AG10803 (cell line): ENCODE measurements at regions not wholly inside any gene's neighbourhood (a gene's known extent, or its start where the extent isn't known, plus 50 kb on each side); places are given as distances from the start of the nearest gene placed in this dataset.

ENCODE experiments used
- DNase-seq: peaks from one replicate; pipeline ENCODE4 v3.0.0; 2010; ENCODE audit warnings: low read depth
- H3K4me3 ChIP-seq: 2 replicates; pipeline ENCODE4 v1.5.1; 2011; ENCODE audit warnings: mild to moderate bottlenecking, low read length, control low read depth
- TF ChIP-seq, protein P1 (sequence below): conservative IDR thresholded peaks from 2 replicates; pipeline ENCODE4 v1.5.1; 2011; ENCODE audit warnings: mild to moderate bottlenecking, low read length, control low read depth, inconsistent platforms

DNA sequence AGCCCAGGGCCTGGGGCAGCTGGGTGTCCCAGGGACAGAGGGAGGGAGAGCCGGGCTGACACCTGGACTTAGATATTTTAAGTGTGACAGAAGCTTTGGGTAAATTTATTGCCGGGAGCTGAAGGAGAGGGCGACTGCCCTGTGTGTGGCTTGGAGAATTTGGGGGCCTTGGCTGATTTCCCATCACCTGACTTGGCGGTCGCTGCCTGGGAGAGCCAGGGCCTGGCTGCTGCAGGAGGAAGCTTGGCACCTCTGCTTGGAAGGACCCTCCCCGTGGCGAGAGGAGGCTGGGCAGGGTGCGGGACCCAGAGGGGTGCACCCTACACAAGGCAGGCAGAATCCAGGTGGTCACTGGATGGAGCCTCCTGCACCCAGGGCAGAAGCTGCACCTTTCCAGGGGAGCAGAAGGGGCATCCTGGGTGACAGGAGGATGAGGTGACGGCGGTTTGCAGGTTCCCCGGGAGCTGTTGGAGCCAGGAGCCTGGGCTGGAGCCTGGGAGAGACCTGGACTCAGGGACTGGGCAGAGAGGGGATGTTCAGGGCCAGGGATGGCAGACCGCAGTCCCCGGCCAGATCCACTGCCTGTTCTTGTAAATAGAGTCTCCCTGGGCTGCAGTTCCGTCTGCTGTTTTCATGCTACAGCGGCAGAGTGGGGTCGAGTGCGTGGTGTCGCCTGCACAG, 72.0 kb downstream of the RGS12 start:
- no peak for DNase-seq
- TF ChIP-seq, protein P1, sequence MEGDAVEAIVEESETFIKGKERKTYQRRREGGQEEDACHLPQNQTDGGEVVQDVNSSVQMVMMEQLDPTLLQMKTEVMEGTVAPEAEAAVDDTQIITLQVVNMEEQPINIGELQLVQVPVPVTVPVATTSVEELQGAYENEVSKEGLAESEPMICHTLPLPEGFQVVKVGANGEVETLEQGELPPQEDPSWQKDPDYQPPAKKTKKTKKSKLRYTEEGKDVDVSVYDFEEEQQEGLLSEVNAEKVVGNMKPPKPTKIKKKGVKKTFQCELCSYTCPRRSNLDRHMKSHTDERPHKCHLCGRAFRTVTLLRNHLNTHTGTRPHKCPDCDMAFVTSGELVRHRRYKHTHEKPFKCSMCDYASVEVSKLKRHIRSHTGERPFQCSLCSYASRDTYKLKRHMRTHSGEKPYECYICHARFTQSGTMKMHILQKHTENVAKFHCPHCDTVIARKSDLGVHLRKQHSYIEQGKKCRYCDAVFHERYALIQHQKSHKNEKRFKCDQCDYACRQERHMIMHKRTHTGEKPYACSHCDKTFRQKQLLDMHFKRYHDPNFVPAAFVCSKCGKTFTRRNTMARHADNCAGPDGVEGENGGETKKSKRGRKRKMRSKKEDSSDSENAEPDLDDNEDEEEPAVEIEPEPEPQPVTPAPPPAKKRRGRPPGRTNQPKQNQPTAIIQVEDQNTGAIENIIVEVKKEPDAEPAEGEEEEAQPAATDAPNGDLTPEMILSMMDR = no peak
- no peak overlapping the region for H3K4me3 ChIP-seq

DNA sequence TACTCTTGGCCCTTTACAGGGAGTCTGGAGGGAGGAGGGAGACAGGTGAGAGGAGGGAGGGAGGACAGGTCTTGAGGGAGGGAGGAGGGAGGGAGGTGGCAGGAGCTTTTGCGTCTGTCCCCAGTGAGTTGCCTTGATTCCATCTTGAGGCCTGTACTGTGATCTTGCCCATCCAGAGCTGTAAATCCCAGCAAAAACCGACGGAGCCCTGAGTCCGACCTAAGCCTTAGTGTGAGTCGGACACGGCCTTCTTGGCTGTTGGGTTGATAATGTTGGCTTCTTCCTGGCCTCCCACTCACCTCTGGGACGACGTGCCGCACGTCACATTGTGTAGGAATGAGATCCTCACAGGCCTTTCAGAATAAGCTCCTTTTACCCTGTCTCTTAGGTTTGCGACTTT, 72.5 kb downstream of the RGS12 start:
- DNase-seq = no peak
- H3K4me3 ChIP-seq = no peak overlapping the region
- TF ChIP-seq, protein P1 = no peak

DNA sequence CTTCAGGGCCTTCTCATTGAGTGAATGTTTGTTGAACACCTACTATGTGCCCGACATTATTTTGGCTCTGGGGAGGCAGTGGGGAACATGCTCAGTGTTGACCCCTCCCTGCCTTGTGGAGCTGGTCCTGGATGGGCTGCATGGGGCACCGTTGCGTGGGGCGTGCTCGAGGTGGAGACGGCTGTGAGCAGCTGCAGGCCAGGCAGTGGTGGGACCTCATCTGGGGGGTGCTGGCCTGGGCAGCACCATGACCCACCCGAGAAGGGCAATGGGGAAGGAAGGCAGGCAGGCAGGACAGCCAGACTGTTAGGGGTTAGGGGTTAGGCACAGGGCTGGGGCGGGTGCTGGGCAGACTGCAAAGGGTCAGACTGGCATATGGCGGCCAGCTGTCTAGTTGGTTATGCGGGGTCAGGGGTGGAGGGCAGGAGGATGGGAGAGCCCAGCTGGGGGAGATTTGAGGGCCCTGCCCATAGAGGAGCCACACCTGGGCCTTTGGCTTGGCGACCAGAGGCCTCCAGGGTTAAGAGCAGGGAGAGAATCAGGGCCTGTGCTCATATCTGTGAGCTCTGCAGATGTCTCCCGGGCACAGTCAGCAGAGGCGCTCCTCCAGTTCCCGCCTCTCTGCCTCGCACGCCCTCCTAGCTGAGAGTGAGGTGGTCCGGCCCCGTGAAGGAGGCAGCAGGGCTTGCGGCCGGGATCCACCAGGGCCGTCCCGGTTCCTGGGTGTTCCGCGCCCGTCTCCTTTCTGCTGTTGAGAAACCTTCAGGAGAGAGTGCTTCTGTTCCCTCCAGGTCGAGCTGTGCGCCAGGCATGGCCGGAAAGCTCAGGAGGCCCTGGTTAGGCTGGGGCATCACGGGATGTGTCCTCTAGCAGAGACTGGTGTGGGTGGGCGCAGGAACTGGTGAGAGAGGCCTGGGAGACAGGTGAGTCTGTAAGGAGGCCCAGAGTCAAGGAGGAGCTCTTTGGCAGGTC, 73.3 kb downstream of the RGS12 start:
- no peak for DNase-seq
- TF ChIP-seq, protein P1 = no peak
- H3K4me3 ChIP-seq = no peak overlapping the region

DNA sequence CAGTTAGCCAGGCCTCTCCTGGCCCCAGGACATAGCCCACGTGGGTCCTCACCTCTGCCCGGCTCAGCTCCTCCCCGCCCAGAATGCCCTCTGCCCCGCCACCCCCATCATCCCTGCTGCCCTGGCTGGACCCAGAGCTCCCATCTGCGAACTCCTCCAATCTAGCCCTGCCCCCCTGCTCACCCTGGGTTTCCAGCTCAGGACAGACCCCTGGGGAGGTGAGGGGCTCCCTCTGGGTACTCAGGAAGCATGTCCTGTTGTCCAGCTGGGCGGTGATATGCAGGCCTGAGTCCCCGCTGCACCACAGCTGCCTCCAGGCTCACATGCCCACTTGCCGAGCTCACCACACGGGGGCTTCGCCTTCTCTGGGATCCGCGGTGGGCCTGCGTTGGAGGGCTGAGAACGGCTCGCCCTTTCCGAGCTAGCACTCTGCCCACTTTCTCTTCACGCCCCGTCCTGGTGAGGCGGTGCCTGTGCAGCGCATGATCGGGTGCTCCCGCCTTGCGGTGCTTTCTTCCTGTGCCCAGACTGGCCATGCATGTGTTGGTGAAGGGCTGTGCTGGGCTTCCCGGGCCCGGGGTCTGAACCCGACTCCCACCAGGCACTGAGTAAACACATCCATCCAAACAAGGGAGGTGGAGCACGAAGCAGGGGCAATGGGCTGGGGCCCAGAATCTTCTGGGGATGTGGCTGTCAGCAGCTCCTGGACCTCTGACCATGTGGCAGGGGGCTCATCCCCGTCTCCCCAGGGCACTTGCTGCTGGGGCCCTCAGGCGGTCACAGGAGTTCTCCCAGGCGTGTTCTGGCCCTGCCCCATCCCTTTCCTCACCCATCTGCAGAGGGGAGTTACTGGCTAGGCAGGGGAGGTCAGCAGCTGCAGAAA, 74.3 kb downstream of the RGS12 start:
- TF ChIP-seq, protein P1 = no peak
- no peak for DNase-seq
- H3K4me3 ChIP-seq = no peak overlapping the region

DNA sequence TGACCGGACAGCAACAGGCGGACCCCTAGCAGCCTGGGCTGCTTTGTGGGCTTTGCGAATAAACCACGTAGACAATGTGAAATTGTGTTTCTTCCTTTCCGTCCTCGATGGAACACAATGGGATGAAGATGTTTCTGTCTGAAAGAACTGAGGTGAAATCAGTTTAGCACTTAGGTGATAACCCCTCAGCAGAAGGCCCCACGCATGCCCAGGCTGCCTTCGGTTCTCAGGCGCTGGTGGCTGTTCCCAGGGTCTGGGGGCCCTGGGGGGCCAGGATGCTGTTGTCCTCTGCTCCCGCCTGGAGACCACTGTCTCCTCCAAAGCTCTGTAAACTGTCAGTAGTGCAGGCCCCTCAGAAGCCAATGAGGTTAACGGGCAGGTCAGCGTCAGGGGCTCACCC, 73.9 kb upstream of the HGFAC start:
- DNase-seq = no peak
- TF ChIP-seq, protein P1 = no peak
- H3K4me3 ChIP-seq = no peak overlapping the region

DNA sequence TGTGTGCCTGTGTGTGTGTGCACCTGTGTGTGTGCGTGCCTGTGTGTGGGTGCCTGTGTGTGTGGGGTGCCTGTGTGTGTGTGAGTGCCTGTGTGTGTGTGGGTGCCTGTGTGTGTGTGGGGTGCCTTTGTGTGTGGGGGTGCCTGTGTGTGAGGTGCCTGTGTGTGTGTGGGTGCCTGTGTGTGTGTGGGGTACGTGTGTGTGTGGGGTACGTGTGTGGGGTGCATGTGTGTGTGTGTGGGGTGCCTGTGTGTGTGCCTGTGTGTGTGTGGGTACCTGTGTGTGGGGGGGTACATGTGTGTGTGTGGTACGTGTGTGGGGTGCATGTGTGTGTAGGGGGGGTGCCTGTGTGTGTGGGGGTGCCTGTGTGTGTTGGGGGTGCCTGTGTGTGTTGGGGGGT, 73.4 kb upstream of the HGFAC start:
- no peak overlapping the region for H3K4me3 ChIP-seq
- TF ChIP-seq, protein P1 = no peak
- no peak for DNase-seq
